ENCODE measurements at regions not wholly inside any gene's neighbourhood (a gene's known extent, or its start where the extent isn't known, plus 50 kb on each side); places are given as distances from the start of the nearest gene placed in this dataset.
"Not testable (repeated sequence)": the region's sequence is repeated elsewhere in the genome, so short reads cannot be mapped to it uniquely, and the experiment has no call there.

- peak; percentile 25 for FAIRE-seq
Observed at GRCh38 chr1:70490153-70490552, 79.1 kb downstream of the CTH start.

GRCh38 chr1:70495370-70495769 lies 84.3 kb downstream of the CTH start:
- no peak for FAIRE-seq

- no peak for FAIRE-seq
Observed at GRCh38 chr1:70496181-70496580, 85.1 kb downstream of the CTH start.

- FAIRE-seq, result no peak
Observed at GRCh38 chr1:70497152-70497551, 86.1 kb downstream of the CTH start.

GRCh38 chr1:70498666-70499065 lies 87.6 kb downstream of the CTH start:
- no peak for FAIRE-seq

GRCh38 chr1:70499695-70500094 lies 88.6 kb downstream of the CTH start:
- no peak for FAIRE-seq

GRCh38 chr1:70503358-70503757 lies 92.3 kb downstream of the CTH start:
- FAIRE-seq, result no peak

- FAIRE-seq, result no peak
Observed at GRCh38 chr1:70504176-70504820, 93.2 kb downstream of the CTH start.

GRCh38 chr1:70504821-70505193 lies 93.7 kb downstream of the CTH start:
- no peak for FAIRE-seq

- FAIRE-seq, result not testable (repeated sequence)
Observed at GRCh38 chr1:70507991-70508390, 96.9 kb downstream of the CTH start.

GRCh38 chr1:70509996-70510876 lies 99.2 kb downstream of the CTH start:
- FAIRE-seq, result peak; percentile 91

GRCh38 chr1:70517444-70517843 lies 106.4 kb downstream of the CTH start:
- no peak for FAIRE-seq

- FAIRE-seq, result no peak
Observed at GRCh38 chr1:70518106-70518505, 107.0 kb downstream of the CTH start.

GRCh38 chr1:70528590-70529333 lies 117.7 kb downstream of the CTH start:
- no peak for FAIRE-seq

GRCh38 chr1:70536708-70537366 lies 125.8 kb downstream of the CTH start:
- FAIRE-seq, result no peak

GRCh38 chr1:70537788-70538187 lies 126.7 kb downstream of the CTH start:
- FAIRE-seq, result no peak

- FAIRE-seq, result no peak
Observed at GRCh38 chr1:70542030-70542429, 131.0 kb downstream of the CTH start.

- no peak for FAIRE-seq
Observed at GRCh38 chr1:70542856-70543255, 131.8 kb downstream of the CTH start.

- FAIRE-seq, result no peak
Observed at GRCh38 chr1:70546726-70547125, 135.7 kb downstream of the CTH start.

- FAIRE-seq, result no peak
Observed at GRCh38 chr1:70552662-70553566, 141.8 kb downstream of the CTH start.

GRCh38 chr1:70553567-70553956 lies 142.5 kb downstream of the CTH start:
- no peak for FAIRE-seq

GRCh38 chr1:70554341-70554740 lies 143.3 kb downstream of the CTH start:
- no peak for FAIRE-seq
